CD4-positive, alpha-beta T cell treated with Interferon gamma for 1 hour (primary cell): ENCODE measurements at regions not wholly inside any gene's neighbourhood (a gene's known extent, or its start where the extent isn't known, plus 50 kb on each side); places are given as distances from the start of the nearest gene placed in this dataset.

Source experiments
- DNase-seq: peaks from one replicate; pipeline ENCODE4 v3.0.0-alpha.2; 2020

- DNase-seq, result no peak
These were observed 1133.7 kb downstream of the GATA3 start for GRCh38 chr10:9188022-9188810.

DNA sequence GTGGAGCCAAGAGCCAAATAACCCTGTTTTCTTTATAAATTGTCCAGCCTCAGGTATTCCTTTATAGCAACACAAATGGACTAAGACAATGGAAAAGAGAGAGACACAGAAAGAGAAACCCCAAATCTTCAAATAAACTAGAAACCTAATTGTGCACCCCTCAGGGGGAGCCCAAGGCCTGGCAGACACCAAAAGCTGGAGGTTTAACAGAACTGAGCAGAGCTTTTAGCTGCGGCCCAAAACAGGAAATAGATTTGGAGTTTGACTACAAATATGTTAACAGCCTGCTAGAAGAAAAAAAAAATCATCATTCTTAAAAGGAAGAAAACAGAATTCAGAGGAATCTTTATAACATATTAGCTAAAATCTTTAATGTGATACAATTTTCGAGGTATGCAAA, 1135.0 kb downstream of the GATA3 start:
- DNase-seq, result no peak

DNA sequence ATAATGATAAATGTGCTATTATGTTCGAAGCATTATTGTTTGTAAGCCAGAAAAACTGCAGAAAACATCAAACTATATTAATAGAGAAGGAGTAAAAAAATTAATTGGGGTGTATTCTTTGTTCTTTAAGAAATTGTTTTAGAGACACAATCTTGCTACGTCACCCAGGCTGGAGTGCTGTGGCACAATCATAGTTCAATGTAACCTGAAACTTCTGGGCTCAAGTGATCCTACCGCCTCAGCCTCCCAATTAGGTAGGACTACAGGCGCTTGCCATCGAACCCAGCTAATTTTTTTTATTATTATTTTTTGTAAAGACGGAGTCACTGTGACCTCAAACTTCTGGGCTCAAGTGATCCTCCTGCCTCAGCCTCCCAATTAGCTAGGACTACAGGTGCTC, 1138.6 kb downstream of the GATA3 start:
- no peak for DNase-seq

- DNase-seq, result no peak
These were observed 1140.9 kb downstream of the GATA3 start for GRCh38 chr10:9195385-9195784.

GRCh38 chr10:9198611-9199010, 1144.1 kb downstream of the GATA3 start:
- DNase-seq, result no peak

GRCh38 chr10:9205558-9205957, 1151.1 kb downstream of the GATA3 start:
- DNase-seq, result no peak

DNA sequence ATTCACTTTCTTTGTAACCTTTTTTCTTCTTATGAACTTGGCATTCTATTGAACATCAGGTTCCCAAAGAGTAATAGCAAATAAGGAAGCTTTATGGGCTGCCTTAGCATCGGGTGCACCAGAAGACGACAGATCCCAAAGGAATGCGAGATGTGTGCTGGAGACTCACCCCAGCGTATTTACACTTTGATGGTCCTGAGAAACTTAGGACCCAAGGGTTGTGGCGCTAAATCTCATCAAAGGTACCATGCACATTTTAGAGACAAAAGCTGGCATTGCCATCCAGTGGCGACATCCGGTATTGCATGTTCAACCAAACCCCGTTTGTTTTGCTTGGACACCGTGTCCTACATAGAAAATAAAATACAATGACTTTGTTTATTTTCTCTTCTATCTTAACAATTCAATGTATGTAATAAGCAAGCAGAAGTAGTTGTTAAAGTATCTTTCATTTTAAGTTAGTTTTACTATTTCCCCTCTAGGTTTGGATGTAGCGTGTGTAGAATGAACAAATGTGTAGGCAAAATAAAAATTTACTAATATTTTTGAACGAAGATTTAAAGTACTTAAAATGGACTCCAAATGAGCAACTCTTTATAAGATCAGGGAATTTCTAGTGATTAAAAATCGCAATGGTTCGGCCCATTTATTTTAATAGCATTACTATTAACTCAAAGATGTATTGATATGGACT, 1154.8 kb downstream of the GATA3 start:
- peak; percentile 44 for DNase-seq

- DNase-seq, result no peak
These were observed 1156.7 kb downstream of the GATA3 start for GRCh38 chr10:9211228-9211627.

DNA sequence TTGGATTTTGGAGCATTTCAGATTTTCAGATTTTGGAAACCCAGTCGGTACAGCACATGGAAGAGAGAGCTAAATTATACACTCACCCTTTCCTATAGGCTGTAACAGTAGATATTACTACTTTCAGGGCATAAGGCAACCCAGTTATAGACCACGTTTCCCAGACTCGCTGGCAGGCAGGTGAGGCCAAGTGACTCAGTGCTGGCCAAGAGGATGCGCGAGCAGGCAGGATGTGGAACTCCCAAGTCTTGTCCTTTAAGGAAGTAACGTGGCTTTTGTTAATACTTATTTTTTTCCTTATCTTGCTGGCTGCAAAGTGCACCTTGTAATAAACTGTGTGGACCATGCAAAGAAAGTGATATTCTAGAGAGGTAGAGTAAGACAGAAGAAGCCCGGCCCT, 1160.1 kb downstream of the GATA3 start:
- DNase-seq, result no peak

DNA sequence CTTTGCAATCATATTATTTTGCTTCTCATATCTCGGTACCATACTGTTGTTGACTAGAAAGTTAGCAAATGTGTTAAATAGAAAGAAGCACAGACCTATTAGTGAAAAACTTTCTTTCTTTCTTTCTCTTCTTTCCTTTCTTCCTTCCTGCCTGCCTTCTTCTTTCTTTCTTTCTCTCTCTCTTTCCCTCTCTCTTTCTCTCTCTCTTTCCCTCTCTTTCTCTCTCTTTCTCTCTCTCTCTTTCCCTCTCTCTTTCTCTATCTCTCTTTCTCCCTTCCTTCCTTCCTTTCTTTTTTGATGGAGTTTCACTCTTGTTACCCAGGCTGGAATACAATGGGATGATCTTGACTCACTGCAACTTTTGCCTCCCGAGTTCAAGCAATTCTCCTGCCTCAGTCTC, 1160.6 kb downstream of the GATA3 start:
- no peak for DNase-seq

DNA sequence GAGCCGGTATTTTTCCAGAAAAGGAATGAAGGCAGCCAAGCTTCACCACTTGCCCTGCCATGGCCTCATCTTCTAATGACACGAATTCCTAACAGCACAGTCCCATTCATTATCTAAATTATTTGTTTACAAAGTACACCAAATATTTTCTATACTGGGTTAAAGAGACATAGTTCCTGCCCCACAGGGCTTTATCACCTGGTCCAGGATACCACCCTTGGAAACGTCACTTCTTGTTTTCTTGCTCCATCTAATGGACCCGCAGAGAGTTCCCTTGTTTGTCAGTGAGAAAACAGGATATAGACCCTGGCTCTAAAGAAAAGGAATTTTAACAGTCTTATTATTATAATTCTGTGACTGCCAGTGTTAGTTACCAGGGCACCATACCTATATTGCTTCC, 1165.4 kb downstream of the GATA3 start:
- DNase-seq, result no peak

- DNase-seq, result no peak
These were observed 1168.4 kb downstream of the GATA3 start for GRCh38 chr10:9222917-9223316.

DNA sequence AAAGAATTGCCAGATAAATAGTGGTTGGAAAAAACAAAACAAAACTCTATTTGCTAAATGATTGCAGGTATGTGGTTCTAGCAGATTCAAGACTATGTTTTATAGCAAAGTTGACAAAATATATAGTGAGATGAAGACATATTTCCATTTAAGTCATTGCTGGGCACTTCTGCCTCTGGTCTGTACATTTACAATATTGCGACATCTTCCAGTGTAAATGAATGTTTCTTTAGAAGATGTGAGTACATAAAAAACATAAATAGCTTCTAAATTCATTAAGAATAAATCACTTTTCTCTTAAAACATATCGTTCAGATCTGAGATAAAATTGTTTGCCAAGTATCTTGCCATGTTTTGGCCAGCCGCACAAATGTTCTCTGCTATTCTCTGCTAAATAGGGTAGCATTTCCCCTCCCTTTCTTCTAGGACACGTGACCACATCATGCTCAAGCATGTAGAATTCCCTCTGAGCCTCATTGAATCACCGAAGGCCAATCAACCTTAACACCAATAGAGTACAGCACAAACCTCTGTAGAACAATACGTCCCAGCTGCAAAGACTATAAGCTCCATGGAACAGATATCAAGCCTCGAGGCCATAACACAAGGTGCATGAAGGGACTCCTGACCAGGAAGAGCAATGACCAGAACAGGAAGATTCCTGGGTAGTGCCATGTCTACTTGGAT, 1173.3 kb downstream of the GATA3 start:
- no peak for DNase-seq

GRCh38 chr10:9228771-9229170, 1174.3 kb downstream of the GATA3 start:
- no peak for DNase-seq

GRCh38 chr10:9229702-9230244, 1175.3 kb downstream of the GATA3 start:
- DNase-seq, result no peak

DNA sequence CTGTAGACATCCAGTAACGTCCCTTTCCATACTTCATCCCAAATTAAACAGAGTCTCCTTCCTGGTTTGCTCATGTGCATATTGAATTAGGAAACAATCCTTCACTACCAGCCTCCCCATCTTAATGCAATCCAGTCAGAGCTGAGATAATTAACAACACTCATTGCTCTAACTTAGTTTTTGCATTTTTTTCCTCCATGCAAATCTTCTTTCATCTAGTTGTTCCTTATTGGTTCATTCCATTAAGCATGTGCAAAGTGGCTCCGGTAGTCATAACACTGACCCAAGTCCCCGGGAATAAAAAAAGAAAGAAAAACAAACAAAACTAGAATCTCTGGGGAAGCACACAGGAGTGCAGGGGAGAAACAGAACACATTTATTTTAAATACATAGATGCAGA, 1176.1 kb downstream of the GATA3 start:
- DNase-seq, result no peak

DNA sequence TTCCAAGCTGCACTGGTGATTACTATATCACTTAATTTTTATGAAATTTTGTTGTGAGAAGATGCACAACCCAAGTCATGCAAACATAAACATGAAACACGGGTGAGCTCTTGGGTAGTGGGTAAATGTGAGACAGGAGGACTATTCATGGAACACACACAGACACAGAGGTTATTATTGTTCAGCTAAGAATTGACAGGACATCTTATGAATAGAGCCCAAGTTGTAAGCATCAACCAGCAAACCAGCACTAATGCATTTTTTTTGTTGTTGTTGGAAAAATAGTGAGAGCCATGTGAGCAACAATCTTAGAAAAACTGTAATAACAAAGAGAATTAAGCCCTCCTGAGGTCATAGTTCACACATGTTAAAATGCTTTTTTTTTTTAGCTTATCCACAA, 1179.7 kb downstream of the GATA3 start:
- no peak for DNase-seq

GRCh38 chr10:9238041-9238440, 1183.6 kb downstream of the GATA3 start:
- DNase-seq, result no peak

- DNase-seq, result no peak
These were observed 1184.8 kb downstream of the GATA3 start for GRCh38 chr10:9239298-9239697.

DNA sequence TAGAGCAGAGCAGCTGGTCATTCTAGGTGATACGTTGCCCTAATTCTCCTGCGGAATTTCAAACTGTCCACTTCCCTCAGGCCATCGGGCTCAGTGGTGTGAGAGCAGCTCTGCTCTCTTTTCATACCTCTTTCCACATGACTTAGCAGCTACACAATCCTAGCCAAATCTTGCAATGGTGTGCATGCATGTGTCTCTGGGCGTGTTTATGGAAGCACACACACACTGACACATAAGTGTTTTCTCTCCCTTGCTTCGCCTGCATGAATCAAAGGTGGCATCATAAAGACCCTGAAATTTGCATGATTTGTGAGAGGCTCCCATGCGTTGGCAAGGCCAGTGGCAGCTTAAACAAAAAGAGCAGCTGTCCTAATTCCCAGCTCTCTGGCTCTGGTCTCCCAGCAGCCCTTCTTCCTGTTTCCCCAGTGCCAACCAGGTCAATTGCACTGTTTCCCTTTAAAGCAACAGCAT, 1189.5 kb downstream of the GATA3 start:
- no peak for DNase-seq

DNA sequence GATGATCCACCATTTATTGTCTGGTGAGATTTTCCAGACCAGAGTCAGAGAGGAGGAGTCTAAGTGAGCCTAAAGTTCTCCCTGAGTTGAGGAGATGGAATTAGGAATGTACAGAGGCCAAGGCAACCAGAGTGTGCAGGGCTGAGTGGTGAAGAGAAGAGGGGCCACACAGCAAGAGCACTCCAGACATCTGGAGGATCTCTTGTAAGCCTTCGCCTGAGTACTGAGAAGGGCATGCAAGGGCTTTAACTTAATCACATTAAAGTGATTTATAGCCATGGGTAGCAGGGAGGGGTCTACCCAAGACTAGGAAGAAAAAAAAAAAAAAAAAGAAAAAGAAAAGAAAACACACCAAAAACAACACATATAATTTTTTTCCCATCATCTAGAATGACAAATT, 1190.4 kb downstream of the GATA3 start:
- DNase-seq, result no peak

- no peak for DNase-seq
These were observed 1198.6 kb downstream of the GATA3 start for GRCh38 chr10:9253121-9253520.

GRCh38 chr10:9254353-9254752, 1199.9 kb downstream of the GATA3 start:
- DNase-seq, result no peak

- DNase-seq, result no peak
These were observed 1206.2 kb downstream of the GATA3 start for GRCh38 chr10:9260690-9261089.
